ENCODE measurements at regions not wholly inside any gene's neighbourhood (a gene's known extent, or its start where the extent isn't known, plus 50 kb on each side); places are given as distances from the start of the nearest gene placed in this dataset.

DNA sequence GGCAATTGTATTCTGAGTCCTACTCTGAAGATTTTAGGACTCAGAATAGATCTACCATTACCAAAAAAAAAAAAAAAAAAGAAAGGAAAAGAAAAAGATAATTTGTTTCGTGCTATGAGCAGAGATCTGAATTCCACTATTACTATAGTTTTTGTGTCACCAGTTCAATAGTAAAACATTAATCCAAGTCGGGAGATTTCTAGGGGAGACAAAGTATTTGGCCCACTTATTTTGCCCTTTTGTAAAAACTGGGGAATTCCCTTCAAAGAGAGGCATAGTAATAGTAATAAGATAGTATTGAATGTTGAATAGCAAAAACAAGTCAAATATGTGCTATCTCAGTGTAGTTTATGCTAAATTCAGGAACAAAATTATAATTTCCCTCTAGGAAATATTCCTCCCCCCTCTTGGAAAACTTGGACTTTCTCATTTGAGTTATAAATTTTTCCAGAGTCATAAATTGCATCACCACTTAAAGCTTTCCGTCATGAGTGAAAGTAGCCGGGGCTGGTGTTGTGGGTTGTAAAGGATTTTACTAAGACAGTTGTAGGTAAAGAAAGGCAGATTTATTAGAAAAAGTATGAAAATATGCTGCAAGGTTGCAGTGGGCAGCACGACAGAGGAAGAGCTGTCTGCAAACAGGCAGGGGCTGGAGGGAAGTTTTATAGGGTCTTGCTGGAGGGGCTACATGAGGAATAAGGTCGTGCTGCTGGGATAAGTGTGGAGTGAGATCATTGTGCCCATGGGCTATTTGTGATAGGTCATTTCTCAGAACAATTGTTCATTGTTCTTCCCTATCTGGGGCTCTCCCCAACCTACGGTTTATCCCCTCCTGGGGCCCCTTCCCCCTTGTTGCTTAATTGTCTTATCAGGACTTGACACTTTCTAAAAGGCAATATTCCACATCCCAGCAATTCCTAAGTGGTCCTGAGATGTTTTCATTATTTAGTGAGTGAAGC lies 1009.9 kb downstream of the PLA2G4A start:
- in situ Hi-C loops (cut with HindIII; ENCODE audit: low sequenced_read_pairs), result no loop called here
- H3K4me3 ChIP-seq (ENCODE audit: low read depth, low read length), result no peak overlapping the region
- no peak for TF ChIP-seq CTCF (IDR thresholded peaks at IDR 0.05; ENCODE audit: low read depth, low read length)
- DNase-seq (ENCODE audit: low read depth, low spot score), result no peak

DNA sequence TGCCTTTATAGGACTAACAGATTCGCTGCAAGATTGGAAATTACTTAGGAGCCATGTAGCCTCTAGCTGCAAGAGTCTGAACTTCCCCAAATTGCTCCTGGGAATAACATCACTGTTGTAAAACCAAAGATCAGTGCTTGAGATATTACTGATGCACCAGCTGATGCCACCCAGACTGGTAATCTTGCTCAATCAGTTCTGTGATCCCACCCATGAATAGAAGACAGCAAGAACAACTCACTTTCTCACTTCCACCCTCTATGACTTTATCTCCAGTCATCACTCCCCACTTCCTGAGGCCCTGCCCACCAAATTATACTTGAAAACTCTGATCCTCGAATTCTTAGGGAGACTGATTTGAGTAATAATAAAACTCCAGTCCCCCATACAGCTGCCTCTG lies 1011.1 kb downstream of the PLA2G4A start:
- DNase-seq (ENCODE audit: low read depth, low spot score), result no peak
- in situ Hi-C loops (cut with HindIII; ENCODE audit: low sequenced_read_pairs), result no loop called here
- no peak overlapping the region for H3K4me3 ChIP-seq (ENCODE audit: low read depth, low read length)
- TF ChIP-seq CTCF (IDR thresholded peaks at IDR 0.05; ENCODE audit: low read depth, low read length), result no peak

DNA sequence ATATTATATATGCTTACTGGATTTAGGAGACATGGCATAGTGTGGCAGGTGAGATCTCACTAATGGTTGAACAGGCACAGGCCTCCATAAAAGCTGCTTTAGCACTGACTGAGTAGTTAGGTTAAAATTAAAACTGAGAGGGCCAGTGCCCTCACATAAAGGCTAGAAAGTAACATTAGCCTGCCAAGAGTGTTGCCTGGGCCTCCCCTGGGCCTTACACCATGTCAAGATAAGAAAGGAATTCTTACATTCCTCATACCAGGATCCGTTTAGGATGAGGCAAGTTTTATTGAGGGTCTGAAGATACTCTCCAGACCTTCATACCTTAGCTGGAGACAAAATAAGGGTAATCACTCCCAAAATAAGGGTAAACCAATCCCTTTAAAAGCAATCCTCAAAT lies 1011.8 kb downstream of the PLA2G4A start:
- in situ Hi-C loops (cut with HindIII; ENCODE audit: low sequenced_read_pairs), result no loop called here
- no peak for TF ChIP-seq CTCF (IDR thresholded peaks at IDR 0.05; ENCODE audit: low read depth, low read length)
- H3K4me3 ChIP-seq (ENCODE audit: low read depth, low read length), result no peak overlapping the region
- no peak for DNase-seq (ENCODE audit: low read depth, low spot score)

DNA sequence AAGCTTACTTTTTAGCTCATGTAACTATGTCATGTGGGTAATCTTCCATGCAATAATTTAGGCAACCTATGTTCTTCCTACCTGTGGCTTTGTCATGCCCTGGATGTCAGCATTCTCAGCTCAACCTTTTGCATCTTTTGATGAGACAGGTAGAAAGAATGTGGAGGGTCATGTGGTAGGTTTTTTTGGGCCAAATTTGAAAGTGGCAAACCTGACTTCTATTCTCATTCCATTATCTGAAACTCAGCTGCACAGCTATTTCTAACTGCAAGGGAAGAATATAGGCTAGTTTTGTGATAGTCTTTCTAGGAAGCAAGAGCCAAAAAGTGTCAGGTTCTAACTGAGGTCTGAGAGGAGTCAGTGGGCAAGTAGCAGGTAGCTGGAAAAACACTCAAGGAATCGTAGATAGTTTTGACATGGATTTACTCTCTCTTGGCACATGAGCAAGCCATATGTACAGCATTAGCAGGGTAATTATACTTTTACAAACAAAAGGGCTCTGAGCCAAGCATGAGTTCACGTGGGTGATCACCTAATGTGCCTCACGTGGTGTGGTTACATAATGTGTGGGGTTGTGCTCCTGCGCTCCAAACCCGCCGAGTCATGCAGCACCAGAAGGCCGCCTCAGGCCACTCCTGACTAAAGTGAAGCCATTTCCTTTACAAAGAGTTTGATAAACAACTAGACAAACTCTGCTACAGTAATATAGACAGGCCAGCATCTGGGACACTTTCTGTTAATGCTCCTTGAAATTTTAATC lies 1013.8 kb downstream of the PLA2G4A start:
- H3K4me3 ChIP-seq (ENCODE audit: low read depth, low read length), result no peak overlapping the region
- DNase-seq (ENCODE audit: low read depth, low spot score), result peak; percentile 22
- TF ChIP-seq CTCF (IDR thresholded peaks at IDR 0.05; ENCODE audit: low read depth, low read length), result no peak
- in situ Hi-C loops (cut with HindIII; ENCODE audit: low sequenced_read_pairs), result no loop called here

DNA sequence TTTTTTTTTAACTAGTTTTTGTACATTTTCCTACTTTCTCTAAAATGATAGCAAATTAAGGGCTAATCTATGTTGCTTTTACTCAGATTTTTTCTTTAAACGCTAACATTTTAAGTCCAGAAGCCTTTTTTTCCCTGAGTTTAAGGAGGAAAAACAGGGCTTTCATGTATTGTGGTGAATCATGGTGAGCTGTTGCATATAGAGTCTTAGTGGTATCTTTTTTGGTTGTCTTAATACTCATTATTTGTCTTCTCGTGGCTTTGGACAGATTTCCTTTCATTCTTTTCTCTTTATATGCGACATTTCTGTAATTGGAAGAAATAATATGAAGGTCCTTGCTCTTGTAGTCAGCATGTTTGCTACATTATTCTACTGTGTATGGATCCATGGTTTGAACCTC lies 1015.6 kb downstream of the PLA2G4A start:
- peak; percentile 18 for DNase-seq (ENCODE audit: low read depth, low spot score)
- in situ Hi-C loops (cut with HindIII; ENCODE audit: low sequenced_read_pairs), result no loop called here

More for the DNA sequence above, 1015.6 kb downstream of the PLA2G4A start:
- no peak overlapping the region for H3K4me3 ChIP-seq (ENCODE audit: low read depth, low read length)
- TF ChIP-seq CTCF (IDR thresholded peaks at IDR 0.05; ENCODE audit: low read depth, low read length), result no peak

Data from astrocyte of the spinal cord (primary cell).